NCI-H1105 (cell line): ENCODE measurements at regions not wholly inside any gene's neighbourhood (a gene's known extent, or its start where the extent isn't known, plus 50 kb on each side); places are given as distances from the start of the nearest gene placed in this dataset.
A peak's percentile ranks its signal among the peaks of the same experiment; 100 is the strongest.

Source experiments
- DNase-seq: peaks from one replicate; lab custom pipeline; 2025; lab: John Stamatoyannopoulos, UW

GRCh38 chr14:51546603-51547258 is 105.0 kb upstream of the FRMD6 start:
- peak; percentile 69 for DNase-seq

DNA sequence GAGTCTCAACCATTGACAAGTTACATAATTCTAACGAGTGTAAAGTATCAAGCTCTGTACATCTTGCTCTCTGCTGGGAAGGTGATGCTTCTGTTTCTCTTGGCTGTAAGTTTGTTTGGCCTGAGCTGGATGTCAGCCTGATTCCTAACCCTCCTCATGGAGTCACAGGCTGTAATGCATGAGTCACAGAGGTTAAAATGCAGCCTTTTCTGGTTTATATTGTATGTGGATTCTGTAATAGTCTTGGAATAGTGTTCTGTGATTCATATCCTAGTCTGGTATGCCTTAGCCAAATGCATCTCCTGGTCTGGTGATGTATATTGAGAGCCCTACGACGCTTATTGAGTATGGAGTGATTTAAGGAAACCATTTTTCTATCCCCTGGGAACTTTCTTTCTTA is 104.5 kb upstream of the FRMD6 start:
- no peak for DNase-seq

DNA sequence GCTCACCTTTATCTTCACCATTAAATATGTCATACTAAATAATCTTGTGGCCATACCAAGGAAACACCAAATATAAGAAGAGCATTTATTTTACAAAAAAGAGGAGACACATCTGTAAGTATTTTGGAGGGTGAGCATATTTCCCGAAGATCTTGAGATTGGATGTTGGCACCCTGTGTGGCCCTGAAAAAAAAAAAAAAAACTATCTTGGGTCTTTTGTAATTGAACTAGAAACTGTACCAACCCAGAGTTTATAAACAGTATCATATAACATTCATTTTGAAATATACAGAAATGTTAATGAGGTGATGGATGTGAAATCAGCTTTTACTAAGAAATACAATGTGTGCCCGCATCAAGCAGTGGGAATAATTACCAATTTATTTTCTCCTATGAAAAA is 104.0 kb upstream of the FRMD6 start:
- no peak for DNase-seq

DNA sequence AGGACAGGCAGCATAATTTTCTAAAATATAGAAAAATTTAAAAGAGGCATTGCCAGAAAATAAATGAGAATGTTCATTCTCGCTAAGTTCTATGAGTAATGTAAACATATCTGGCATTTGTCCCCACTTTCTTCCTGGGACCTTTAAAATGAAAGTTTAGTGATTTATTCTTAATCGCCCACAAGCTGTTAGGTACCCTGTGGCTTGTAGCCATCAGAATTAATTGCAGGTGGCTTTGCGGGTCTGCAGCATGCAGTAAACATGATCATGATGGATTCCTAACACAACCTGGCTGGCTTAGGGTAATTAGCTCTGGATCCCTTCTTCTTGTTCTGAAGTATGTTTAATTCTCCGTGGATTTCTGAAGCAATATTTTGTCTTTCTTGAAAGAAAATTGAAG is 103.5 kb upstream of the FRMD6 start:
- DNase-seq = no peak

GRCh38 chr14:51550636-51551035 is 101.1 kb upstream of the FRMD6 start:
- no peak for DNase-seq

DNA sequence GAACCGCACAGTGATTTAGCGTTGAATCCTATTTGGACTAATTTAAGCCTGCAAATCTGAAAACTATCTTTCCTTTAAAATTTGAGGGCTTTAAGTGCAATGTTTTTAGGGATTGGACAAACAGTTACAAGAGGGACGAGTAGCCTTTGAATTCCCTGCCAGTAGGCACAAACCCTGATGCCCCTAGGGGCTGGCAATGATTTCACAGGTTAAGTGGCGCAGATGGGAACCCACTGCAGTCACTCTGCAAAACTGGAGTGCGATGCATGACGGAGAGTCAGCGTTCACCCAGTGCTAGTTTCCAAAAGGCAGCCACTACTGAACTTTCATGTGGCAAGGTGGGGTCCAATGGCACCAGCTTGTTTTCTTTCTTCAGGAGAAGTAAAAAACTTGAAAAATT is 99.4 kb upstream of the FRMD6 start:
- no peak for DNase-seq

DNA sequence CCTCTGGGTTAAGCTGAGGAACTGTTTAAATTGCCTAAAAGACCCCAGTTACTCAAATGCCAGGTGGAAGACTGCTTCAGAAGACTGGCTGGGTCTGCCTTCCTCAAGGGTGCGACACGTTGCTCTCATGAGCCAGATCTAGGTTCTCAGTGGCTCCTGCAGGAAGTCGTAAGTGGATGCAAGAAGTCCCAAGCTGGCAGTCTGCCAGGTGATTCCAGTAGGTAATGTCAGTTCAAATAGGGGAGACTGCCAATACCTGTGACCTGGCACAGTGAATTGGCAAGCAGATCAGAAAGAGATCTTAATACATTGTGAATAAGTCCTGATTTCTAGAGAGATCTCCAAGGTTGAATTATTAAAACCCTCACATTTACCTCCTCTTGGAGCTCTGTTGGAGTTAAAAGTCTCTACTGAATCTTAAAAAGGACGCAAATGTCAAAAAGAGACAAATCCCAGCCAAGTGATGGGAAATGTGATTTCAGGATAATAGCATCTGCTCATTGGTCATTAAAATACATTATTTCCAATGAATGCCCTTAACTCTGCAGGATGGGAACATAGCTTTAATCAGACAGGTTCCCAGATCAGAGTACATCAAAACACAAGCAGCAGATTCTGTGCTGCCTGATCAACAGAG is 98.8 kb upstream of the FRMD6 start:
- DNase-seq = peak; percentile 85

DNA sequence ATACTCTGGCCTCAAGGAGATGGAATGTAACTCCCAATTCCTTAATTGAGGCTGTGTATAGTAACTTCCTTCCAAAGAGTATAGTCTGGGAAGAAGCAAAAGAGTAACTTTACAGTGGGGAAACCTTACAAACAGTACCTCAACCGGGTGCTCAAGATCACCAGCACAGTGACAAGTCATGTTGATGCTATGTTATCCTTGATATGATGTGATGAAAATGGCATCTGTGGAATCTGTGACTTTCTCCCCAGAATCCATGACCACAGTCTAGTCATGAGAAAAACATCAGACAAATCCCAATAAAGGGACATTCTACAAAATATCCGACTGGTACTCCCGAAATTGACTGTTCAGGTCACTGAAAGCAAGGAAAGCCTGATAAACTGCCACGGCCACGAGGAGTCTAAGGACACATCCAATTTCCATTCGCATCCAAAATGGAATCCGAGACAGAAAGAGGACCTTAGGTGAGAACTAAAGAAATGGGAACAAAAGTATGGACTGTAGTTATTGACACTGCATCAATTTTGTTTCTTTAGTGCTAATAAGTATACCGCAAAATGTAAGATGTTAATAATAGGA is 97.3 kb upstream of the FRMD6 start:
- DNase-seq = no peak

DNA sequence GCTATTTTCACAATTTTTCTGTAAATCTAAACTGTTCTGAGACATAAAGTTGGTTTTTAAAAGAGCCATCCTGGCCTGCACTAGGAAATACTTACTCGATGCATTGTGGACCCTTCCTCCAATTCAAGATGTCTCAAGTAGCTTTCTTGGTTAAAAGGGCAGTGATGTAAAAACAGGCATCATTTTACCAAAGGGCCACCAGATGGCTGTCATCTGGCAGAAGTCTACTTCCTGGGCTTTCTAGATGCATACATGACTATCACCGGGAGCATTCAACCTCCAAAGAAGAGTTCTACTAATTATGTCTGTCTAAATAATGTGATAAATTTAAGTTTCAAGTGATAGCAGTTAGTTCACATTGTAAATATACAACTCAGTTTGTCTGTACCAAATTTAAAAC is 96.8 kb upstream of the FRMD6 start:
- no peak for DNase-seq

GRCh38 chr14:51561141-51561540 is 90.6 kb upstream of the FRMD6 start:
- DNase-seq = no peak

GRCh38 chr14:51562816-51563215 is 88.9 kb upstream of the FRMD6 start:
- DNase-seq = no peak

GRCh38 chr14:51563560-51563959 is 88.2 kb upstream of the FRMD6 start:
- no peak for DNase-seq

- no peak for DNase-seq
These were observed 87.2 kb upstream of the FRMD6 start for GRCh38 chr14:51564460-51564859.

GRCh38 chr14:51564986-51565604 is 86.6 kb upstream of the FRMD6 start:
- no peak for DNase-seq

- no peak for DNase-seq
These were observed 84.7 kb upstream of the FRMD6 start for GRCh38 chr14:51566831-51567582.

GRCh38 chr14:51568366-51568765 is 83.3 kb upstream of the FRMD6 start:
- no peak for DNase-seq

DNA sequence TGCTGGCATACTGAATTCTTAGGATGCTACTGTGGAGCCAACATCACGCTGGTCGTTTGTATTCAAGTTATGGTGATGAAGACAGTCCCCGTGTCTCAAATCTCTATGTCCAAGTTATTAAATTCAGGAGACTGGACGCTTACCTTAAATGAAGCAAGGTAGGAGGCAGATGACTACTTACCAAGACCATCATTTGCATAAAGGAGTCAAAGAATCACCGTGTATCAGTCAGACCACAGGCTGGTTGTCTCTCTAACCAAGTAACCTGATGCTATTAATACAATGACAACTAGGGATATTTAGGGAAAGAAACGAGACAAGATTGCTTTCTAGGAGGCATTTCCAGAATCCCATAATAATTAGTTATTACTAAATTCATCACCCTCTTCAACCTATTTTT is 78.1 kb upstream of the FRMD6 start:
- DNase-seq = no peak

GRCh38 chr14:51574009-51574408 is 77.7 kb upstream of the FRMD6 start:
- DNase-seq = no peak

GRCh38 chr14:51575349-51576116 is 76.2 kb upstream of the FRMD6 start:
- DNase-seq = no peak

GRCh38 chr14:51576117-51576430 is 75.6 kb upstream of the FRMD6 start:
- DNase-seq = no peak

DNA sequence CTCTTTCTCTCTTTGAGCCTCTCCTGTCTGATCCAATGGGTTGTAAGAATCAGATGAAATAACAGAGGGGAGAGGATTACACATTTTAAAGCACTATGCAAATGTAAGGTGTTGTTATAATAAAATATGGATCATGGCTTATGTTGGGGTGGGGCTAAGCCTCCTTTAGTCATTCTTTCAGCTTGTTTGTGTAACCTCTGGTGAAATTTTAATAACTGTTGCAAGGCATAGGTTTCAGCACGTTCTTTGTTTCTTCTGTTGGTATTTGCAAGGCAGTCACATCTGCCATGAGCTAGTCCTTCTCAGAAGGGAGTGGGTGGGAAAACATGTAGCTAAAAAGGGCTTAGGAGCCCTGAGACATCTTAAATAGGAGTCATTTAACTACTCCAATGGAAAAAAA is 74.8 kb upstream of the FRMD6 start:
- DNase-seq = no peak

GRCh38 chr14:51578853-51579252 is 72.9 kb upstream of the FRMD6 start:
- no peak for DNase-seq
